GM12874 (cell line): ENCODE measurements at regions not wholly inside any gene's neighbourhood (a gene's known extent, or its start where the extent isn't known, plus 50 kb on each side); places are given as distances from the start of the nearest gene placed in this dataset.

Source experiments
- TF ChIP-seq, protein P1 (sequence below): IDR thresholded peaks from 2 replicates; pipeline ENCODE4 v1.5.1; 2011; ENCODE audit warnings: low read depth, mild to moderate bottlenecking, control low read depth, low read length, moderate library complexity; ENCODE audit not compliant: insufficient read depth

DNA sequence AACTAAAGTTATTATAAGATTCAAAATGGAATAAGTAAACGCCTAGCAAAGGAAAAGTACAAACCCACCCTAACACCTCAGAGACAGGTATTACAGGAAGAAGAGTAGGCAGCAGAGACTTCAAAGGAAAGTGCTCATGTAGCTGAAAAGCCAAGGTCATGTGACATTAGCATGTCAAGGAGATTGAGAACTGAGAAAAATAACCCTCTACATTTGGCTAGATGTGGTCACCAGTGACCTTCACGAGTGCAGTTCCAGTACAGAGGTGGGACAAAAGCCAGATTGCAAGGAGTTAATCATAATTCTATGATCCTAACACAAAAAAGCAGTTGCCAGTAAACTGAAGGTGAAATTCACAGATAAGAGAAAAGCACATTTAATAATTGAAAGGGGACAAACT lies 252.7 kb downstream of the ZEB2 start:
- TF ChIP-seq, protein P1, sequence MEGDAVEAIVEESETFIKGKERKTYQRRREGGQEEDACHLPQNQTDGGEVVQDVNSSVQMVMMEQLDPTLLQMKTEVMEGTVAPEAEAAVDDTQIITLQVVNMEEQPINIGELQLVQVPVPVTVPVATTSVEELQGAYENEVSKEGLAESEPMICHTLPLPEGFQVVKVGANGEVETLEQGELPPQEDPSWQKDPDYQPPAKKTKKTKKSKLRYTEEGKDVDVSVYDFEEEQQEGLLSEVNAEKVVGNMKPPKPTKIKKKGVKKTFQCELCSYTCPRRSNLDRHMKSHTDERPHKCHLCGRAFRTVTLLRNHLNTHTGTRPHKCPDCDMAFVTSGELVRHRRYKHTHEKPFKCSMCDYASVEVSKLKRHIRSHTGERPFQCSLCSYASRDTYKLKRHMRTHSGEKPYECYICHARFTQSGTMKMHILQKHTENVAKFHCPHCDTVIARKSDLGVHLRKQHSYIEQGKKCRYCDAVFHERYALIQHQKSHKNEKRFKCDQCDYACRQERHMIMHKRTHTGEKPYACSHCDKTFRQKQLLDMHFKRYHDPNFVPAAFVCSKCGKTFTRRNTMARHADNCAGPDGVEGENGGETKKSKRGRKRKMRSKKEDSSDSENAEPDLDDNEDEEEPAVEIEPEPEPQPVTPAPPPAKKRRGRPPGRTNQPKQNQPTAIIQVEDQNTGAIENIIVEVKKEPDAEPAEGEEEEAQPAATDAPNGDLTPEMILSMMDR = no peak

DNA sequence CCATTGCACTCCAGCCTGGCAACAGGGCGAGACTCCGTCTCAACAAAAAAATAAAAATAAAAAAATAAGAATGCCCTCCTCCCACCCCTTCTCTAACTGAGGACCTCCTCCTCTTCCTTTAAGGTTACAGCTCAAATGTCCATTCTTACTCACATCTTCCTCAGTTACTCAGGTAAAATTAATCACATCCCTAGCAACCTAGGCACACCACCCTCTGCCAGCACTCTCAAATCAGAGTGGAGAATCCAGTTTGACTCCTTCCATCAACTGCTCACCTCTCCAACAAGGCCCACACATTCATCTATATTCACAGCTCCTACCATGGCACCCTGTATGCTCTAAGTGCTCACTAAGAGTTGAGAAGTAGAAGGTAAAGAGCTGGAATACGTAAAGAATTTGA lies 254.3 kb downstream of the ZEB2 start:
- TF ChIP-seq, protein P1 = no peak

DNA sequence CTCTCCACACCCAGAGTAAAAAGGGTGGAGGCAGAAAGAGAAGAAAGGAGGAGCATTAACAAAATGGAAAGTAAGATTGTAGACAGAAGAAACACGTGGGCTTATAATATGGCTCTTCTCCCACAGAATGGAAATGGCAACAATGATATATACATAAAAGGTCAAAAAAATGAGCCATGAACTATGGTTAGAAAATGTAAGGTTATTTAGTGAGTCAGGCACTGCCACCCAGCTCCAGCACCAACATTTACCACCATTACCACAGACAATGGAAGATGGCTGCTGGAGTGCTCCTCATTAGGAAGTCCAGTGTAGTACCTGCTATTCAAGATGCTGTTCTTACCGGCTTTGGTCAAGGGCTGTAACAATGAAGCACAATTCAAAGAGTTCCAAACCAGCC lies 258.0 kb downstream of the ZEB2 start:
- TF ChIP-seq, protein P1 = no peak

DNA sequence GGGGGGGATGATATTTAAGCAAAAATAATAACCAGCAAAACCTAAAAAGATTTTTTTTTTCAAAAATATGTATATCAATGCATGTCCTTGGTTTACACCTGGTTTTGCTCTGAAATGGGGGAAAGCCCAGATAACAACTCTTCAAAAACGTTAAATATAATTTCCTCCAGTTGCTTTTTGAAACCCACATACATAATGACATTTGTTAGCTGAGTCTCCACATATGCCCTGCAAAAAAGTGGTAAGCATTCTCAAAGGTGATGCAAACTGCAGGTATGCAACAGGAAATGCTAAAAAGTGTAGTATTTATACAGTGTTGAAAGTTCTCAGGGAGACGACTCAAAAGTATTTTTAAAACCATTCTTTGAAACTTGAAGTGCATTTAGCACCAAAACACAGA lies 258.6 kb downstream of the ZEB2 start:
- TF ChIP-seq, protein P1 = no peak

DNA sequence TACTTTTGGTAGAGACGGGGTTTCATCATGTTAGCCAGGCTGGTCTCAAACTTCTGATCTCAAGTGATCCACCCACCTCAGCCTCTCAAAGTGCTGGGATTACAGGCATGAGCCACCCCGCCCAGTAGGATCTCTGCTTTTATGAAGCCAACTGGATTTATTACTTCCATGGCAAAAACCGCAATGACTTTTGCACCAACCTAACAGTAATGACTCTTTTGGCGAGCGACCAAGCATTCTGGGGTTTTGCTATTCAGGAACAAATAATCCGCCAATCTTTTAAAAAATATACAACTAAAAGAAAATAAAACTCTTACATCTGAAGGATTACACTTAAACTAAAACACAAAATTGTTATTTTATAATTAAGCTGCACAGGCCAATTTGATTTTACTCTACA lies 260.6 kb downstream of the ZEB2 start:
- TF ChIP-seq, protein P1 = no peak

DNA sequence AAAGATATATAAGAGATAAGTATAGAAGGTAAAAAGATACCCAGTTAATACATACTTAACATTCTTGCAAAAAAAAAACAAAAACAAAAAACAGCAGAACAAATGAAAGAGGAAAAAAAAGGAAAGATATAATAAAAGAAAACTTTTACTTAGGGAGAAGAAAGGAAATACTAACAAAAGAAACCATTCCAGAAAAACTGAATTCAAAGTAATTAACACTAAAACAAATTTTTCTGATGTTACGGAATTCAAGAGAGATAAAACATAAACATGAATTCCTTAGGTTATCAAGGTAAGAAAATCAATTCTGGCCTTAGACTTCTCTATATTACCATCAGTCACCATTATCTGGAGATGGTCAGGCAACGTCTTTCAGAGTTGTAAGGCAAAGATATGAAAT lies 261.8 kb downstream of the ZEB2 start:
- TF ChIP-seq, protein P1 = no peak

DNA sequence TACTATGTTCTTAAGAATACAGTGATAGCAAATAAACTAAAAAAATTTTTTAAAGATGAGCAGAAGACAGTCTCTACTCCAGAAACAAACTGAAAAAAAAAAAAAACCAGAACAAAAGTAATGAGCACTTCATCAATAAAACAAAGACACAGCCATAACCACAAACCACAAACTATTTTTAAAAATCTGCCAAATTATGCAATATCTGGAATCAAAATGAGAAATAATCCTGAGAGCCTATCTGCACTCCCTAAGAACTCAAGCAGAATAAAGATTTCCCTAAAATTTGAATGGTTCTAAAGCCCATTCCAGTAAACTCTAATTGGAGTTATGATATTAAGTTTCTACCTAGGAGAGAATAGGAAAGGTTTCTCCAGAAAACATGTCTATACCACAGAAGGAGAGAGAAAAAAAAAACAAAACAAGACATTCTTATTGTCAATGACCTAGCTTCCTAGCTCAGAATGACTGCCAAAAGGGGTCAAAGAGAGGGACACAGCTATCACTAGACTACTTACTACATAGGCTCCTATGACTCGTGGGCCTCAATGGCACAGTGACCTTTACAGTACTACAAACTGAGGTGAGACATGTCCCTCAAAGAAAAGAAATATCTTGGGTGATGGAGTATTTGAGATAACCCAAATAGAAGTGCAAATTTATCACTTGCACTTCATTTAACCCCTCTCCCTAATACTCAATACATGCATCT lies 262.8 kb downstream of the ZEB2 start:
- TF ChIP-seq, protein P1 = no peak
